ENCODE measurements at regions not wholly inside any gene's neighbourhood (a gene's known extent, or its start where the extent isn't known, plus 50 kb on each side); places are given as distances from the start of the nearest gene placed in this dataset.

GRCh38 chr6:8268156-8268555 is 165.8 kb upstream of the EEF1E1 start (continued):
- no peak for TF ChIP-seq CTCF (conservative IDR thresholded peaks at IDR 0.05; ENCODE audit: low read depth in 2 of 2)
- no peak for TF ChIP-seq EZH2phosphoT487 (IDR thresholded peaks at IDR 0.05; ENCODE audit: unreplicated experiment)
- no peak for TF ChIP-seq POLR2AphosphoS5 (IDR thresholded peaks at IDR 0.05; ENCODE audit: low read depth)

- H3K4me2 ChIP-seq: no peak overlapping the region
- Mint-ChIP-seq H3K27me3 (ENCODE audit: insufficient read depth, low read depth, poor library complexity) (no peaks in the 10 kb centered on the region), H3K9me3 (no peaks in the 10 kb centered on the region; the same call in 2 of the 3 replicates), H3K27ac (no peak overlapping the region), H3K36me3 (ENCODE audit: low read depth) (no peaks in the 10 kb centered on the region), H3K4me1 (no peaks in the 10 kb centered on the region), H3K4me3 (no peak overlapping the region)
- no peaks in the 10 kb centered on the region for H3K79me2 ChIP-seq (replicated peaks; ENCODE audit: insufficient read depth)
- no peaks in the 10 kb centered on the region for H3K27me3 ChIP-seq (ENCODE audit: insufficient read depth)
- no peaks in the 10 kb centered on the region for H3K4me1 ChIP-seq (ENCODE audit: insufficient read depth)
- ATAC-seq (no peak), DNase-seq (ENCODE audit: low spot score) (no peak)
- no peak overlapping the region for H3K27ac ChIP-seq (ENCODE audit: low read depth)
- 0 out of 2 replicates have a peak, but pooled peaks cover 3% of the 10 kb centered on the region for H3K9me2 ChIP-seq (ENCODE audit: insufficient read depth)
- no peaks in the 10 kb centered on the region for H4K20me1 ChIP-seq (replicated peaks; ENCODE audit: insufficient read depth)
- H3F3A ChIP-seq (replicated peaks; ENCODE audit: low read depth): no peaks in the 10 kb centered on the region
- H3K36me3 ChIP-seq (ENCODE audit: insufficient read depth): no peaks in the 10 kb centered on the region
- no peak overlapping the region for H3K4me3 ChIP-seq
- no peak overlapping the region for H2AFZ ChIP-seq
- TF ChIP-seq JUNB (IDR thresholded peaks at IDR 0.05; ENCODE audit: unreplicated experiment) (no peak), ZNF331 (CRISPR knock-in tag; IDR thresholded peaks at IDR 0.05; ENCODE audit: low read depth) (no peak), EZH2phosphoT487 (IDR thresholded peaks at IDR 0.05; ENCODE audit: unreplicated experiment) (no peak), CTCF (conservative IDR thresholded peaks at IDR 0.05; ENCODE audit: low read depth in 2 of 2) (no peak), ETS1 (IDR thresholded peaks at IDR 0.05) (no peak), ZNF462 (CRISPR knock-in tag; IDR thresholded peaks at IDR 0.05) (no peak), EZH2 (IDR thresholded peaks at IDR 0.05; ENCODE audit: low read depth, unreplicated experiment) (no peak), ZNF114 (CRISPR knock-in tag; IDR thresholded peaks at IDR 0.05) (no peak), NANOG (IDR thresholded peaks at IDR 0.05; ENCODE audit: borderline replicate concordance) (no peak), STAT1 (IDR thresholded peaks at IDR 0.05; ENCODE audit: unreplicated experiment) (no peak)
These were observed 158.3 kb upstream of the EEF1E1 start for GRCh38 chr6:8260610-8261009.

All from GM23338 (cell line).